Sigmoid colon (tissue), 4 donors: ENCODE measurements at regions not wholly inside any gene's neighbourhood (a gene's known extent, or its start where the extent isn't known, plus 50 kb on each side); places are given as distances from the start of the nearest gene placed in this dataset.

Source experiments
- POLR2AphosphoS5 ChIP-seq, 4 donors: sonication (generic); formaldehyde crosslinking; IDR thresholded peaks; one replicate each; pipeline ENCODE4 v1.6.1; 2017; ENCODE audit warnings: antibody characterized with exemption in 4 of 4
- TF ChIP-seq, protein P1 (sequence below), 4 experiments: fragments of 450-650 bp in 3 of 4; fragments of 200-600 bp in 1 of 4; IDR thresholded peaks; one replicate each; pipeline ENCODE4 v1.5.1; 2016 to 2019; ENCODE audit warnings: antibody characterized with exemption in 4 of 4, mild to moderate bottlenecking in 3 of 4, moderate library complexity in 2 of 4

DNA sequence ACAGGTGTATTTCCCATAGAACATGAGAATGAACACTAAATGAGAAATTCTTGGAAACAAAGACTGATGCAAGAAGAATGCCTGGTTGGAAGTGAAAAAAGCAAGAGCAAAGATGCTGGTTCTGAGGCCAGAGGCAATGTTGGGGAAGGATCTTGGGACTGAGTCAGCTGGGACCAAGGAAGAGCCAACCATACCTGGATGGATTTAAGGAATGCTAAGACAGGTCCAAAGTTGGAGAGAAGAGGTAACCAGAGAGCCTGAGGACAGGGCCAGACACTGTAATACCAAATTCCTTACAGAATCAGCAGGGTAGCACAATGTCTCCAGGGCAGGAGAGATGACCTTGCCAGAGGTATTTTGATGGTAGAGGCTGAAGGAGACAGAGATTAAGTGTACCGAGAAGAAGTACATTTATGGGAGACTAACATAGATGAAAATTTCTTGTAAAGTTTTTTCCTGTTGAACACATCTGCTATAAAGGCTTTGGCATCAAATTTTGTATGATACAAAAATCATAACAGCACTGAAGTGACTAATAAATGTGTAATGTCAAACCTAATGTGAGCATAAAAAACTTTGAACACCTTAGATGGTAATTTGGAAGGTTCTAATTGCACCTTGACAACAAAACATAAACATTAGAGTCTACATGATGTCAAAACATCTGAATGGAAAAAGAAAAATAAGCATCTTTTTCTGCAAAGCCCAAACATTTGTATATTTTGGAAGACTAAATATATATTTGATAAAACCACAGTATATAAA is 221.7 kb upstream of the MARCKS start:
- TF ChIP-seq, protein P1, sequence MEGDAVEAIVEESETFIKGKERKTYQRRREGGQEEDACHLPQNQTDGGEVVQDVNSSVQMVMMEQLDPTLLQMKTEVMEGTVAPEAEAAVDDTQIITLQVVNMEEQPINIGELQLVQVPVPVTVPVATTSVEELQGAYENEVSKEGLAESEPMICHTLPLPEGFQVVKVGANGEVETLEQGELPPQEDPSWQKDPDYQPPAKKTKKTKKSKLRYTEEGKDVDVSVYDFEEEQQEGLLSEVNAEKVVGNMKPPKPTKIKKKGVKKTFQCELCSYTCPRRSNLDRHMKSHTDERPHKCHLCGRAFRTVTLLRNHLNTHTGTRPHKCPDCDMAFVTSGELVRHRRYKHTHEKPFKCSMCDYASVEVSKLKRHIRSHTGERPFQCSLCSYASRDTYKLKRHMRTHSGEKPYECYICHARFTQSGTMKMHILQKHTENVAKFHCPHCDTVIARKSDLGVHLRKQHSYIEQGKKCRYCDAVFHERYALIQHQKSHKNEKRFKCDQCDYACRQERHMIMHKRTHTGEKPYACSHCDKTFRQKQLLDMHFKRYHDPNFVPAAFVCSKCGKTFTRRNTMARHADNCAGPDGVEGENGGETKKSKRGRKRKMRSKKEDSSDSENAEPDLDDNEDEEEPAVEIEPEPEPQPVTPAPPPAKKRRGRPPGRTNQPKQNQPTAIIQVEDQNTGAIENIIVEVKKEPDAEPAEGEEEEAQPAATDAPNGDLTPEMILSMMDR (IDR thresholded peaks at IDR 0.05), result no peak
- TF ChIP-seq POLR2AphosphoS5 (IDR thresholded peaks at IDR 0.05), result no peak
